ENCODE measurements at regions not wholly inside any gene's neighbourhood (a gene's known extent, or its start where the extent isn't known, plus 50 kb on each side); places are given as distances from the start of the nearest gene placed in this dataset.

DNA sequence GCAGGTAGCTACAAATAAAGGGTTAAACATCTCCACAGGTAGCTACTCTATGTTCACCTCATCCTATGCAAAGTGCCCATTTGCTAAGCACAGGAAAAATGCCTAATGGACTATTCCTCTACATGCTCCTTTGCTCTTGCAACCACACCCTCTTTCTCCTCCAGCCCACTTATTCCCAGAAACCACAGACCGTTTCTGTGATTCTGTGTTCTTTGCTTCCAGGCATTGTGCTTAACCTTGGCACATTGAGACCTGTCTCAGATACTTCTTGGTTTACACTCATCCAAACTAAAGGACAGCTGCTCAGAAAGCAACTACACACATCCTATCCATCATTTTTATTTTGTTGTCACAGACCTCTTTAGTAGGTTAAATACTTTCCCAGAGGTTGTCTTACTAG lies 785.0 kb upstream of the MIR17HG start (continued):
- TF ChIP-seq SIN3A (IDR thresholded peaks at IDR 0.05; ENCODE audit: low read depth) (no peak), ZNF274 (IDR thresholded peaks at IDR 0.05; ENCODE audit: low read depth, low read length) (no peak), POLR2AphosphoS5 (IDR thresholded peaks at IDR 0.05; ENCODE audit: low read depth, low read length) (no peak), CTCF (IDR thresholded peaks at IDR 0.05 in 2 of 3, conservative IDR thresholded peaks at IDR 0.05 in 1 of 3; ENCODE audit: borderline replicate concordance in 1 of 3, insufficient read depth in 1 of 3, low read depth in 2 of 3, low read length in 2 of 3) (no peak), EGR1 (IDR thresholded peaks at IDR 0.05; ENCODE audit: low read depth) (no peak), JUND (IDR thresholded peaks at IDR 0.05) (no peak), EZH2 (IDR thresholded peaks at IDR 0.05) (no peak), CEBPB (IDR thresholded peaks at IDR 0.05; ENCODE audit: low read depth) (no peak), SP1 (IDR thresholded peaks at IDR 0.05; ENCODE audit: low read depth) (no peak)
- TF ChIP-seq, protein P1, sequence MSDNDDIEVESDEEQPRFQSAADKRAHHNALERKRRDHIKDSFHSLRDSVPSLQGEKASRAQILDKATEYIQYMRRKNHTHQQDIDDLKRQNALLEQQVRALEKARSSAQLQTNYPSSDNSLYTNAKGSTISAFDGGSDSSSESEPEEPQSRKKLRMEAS (IDR thresholded peaks at IDR 0.05), result no peak

DNA sequence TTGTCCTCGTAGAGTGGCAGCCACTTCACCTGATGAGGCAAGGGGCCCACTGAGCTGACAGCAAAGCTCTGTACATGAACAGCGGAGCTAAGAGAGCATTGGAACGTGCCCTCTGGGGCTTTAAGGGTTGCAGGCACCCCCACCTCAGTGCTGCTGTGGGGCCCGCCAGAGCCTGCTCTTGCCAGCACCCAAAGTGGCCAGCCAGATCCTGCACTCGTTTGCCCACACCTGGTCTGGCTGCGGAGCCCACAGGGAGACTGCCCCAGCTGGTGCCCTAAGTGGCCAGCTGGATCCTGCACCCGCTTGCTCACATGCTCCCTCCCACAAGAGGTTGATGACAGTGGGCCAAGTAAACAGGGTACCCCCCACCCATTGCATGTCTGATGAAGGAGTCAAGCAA lies 783.4 kb upstream of the MIR17HG start:
- no peaks in the 10 kb centered on the region for H3K36me3 ChIP-seq (ENCODE audit: control insufficient read depth in 1 of 2, insufficient read depth in 2 of 2, low read length in 2 of 2)
- H3K9ac ChIP-seq (ENCODE audit: low read length), result no peak overlapping the region
- no peak overlapping the region for H3K4me2 ChIP-seq (ENCODE audit: low read length)
- no peaks in the 10 kb centered on the region for H3K27me3 ChIP-seq (ENCODE audit: insufficient read depth, low read length)
- no peaks in the 10 kb centered on the region for H3K9me3 ChIP-seq (ENCODE audit: control insufficient read depth in 1 of 2, insufficient read depth in 1 of 2, low read depth in 1 of 2, low read length in 2 of 2)
- ChIA-PET CTCF (no interaction called here), POLR2A (no interaction called here), RAD21 (ENCODE audit: low non-redundant PET in 1 of 2, low total read pairs in 2 of 2, uncharacterized antibody in 2 of 2, unreplicated experiment in 2 of 2) (no interaction called here)
- no peaks in the 10 kb centered on the region for H3K79me2 ChIP-seq (ENCODE audit: insufficient read depth, low read length)
- BruUV-seq (replicated peaks), result no TSS peak
- no peaks in the 10 kb centered on the region for H3K9me2 ChIP-seq (ENCODE audit: insufficient read depth)
- no peaks in the 10 kb centered on the region for H3K4me1 ChIP-seq (ENCODE audit: control insufficient read depth in 1 of 2, insufficient read depth in 2 of 2, low read length in 2 of 2)
- intact Hi-C loops (cut with micrococcal nuclease), result no loop called here
- no peak overlapping the region for H3K4me3 ChIP-seq (replicated peaks in 1 of 2; ENCODE audit: low read depth in 1 of 2, low read length in 2 of 2)
- no peaks in the 10 kb centered on the region for H4K20me1 ChIP-seq (ENCODE audit: insufficient read depth)
- DNase-seq (ENCODE audit: low read depth, low spot score) (no peak), ATAC-seq (no peak)
- no peak overlapping the region for H2AFZ ChIP-seq (ENCODE audit: low read depth, low read length, poor library complexity, severe bottlenecking)
- no peak overlapping the region for H3K27ac ChIP-seq (ENCODE audit: low read depth, low read length)
- TF ChIP-seq EGR1 (IDR thresholded peaks at IDR 0.05; ENCODE audit: low read depth) (no peak), JUND (IDR thresholded peaks at IDR 0.05) (no peak), POLR2AphosphoS5 (IDR thresholded peaks at IDR 0.05; ENCODE audit: low read depth, low read length) (no peak), YY1 (IDR thresholded peaks at IDR 0.05; ENCODE audit: extremely low read depth, insufficient replicate concordance, low read depth, low read length) (no peak), ELF1 (IDR thresholded peaks at IDR 0.05; ENCODE audit: borderline replicate concordance, low read depth) (no peak), CEBPB (IDR thresholded peaks at IDR 0.05; ENCODE audit: low read depth) (no peak), EZH2 (IDR thresholded peaks at IDR 0.05) (no peak), EZH2phosphoT487 (IDR thresholded peaks at IDR 0.05; ENCODE audit: borderline replicate concordance) (no peak), FOSL1 (IDR thresholded peaks at IDR 0.05; ENCODE audit: low read depth) (no peak), CTCF (IDR thresholded peaks at IDR 0.05 in 2 of 3, conservative IDR thresholded peaks at IDR 0.05 in 1 of 3; ENCODE audit: borderline replicate concordance in 1 of 3, insufficient read depth in 1 of 3, low read depth in 2 of 3, low read length in 2 of 3) (no peak), CBX3 (IDR thresholded peaks at IDR 0.05; ENCODE audit: low read depth) (no peak), SP1 (IDR thresholded peaks at IDR 0.05; ENCODE audit: low read depth) (no peak)
- TF ChIP-seq, protein P2, sequence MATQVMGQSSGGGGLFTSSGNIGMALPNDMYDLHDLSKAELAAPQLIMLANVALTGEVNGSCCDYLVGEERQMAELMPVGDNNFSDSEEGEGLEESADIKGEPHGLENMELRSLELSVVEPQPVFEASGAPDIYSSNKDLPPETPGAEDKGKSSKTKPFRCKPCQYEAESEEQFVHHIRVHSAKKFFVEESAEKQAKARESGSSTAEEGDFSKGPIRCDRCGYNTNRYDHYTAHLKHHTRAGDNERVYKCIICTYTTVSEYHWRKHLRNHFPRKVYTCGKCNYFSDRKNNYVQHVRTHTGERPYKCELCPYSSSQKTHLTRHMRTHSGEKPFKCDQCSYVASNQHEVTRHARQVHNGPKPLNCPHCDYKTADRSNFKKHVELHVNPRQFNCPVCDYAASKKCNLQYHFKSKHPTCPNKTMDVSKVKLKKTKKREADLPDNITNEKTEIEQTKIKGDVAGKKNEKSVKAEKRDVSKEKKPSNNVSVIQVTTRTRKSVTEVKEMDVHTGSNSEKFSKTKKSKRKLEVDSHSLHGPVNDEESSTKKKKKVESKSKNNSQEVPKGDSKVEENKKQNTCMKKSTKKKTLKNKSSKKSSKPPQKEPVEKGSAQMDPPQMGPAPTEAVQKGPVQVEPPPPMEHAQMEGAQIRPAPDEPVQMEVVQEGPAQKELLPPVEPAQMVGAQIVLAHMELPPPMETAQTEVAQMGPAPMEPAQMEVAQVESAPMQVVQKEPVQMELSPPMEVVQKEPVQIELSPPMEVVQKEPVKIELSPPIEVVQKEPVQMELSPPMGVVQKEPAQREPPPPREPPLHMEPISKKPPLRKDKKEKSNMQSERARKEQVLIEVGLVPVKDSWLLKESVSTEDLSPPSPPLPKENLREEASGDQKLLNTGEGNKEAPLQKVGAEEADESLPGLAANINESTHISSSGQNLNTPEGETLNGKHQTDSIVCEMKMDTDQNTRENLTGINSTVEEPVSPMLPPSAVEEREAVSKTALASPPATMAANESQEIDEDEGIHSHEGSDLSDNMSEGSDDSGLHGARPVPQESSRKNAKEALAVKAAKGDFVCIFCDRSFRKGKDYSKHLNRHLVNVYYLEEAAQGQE (IDR thresholded peaks at IDR 0.05; ENCODE audit: low read depth), result no peak
- TF ChIP-seq, protein P3, sequence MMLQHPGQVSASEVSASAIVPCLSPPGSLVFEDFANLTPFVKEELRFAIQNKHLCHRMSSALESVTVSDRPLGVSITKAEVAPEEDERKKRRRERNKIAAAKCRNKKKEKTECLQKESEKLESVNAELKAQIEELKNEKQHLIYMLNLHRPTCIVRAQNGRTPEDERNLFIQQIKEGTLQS (IDR thresholded peaks at IDR 0.05), result no peak
- TF ChIP-seq, protein P1 (IDR thresholded peaks at IDR 0.05), result no peak

Measured in HCT116 (cell line).